Globus pallidus (tissue), 1 donor: ENCODE measurements at regions not wholly inside any gene's neighbourhood (a gene's known extent, or its start where the extent isn't known, plus 50 kb on each side); places are given as distances from the start of the nearest gene placed in this dataset.
"Not testable (repeated sequence)": the region's sequence is repeated elsewhere in the genome, so short reads cannot be mapped to it uniquely, and the experiment has no call there.

Experiments used
- DNase-seq: peaks from one replicate; pipeline ENCODE4 v3.0.0-alpha.2; 2015; ENCODE audit warnings: low spot score

GRCh38 chr11:86145439-86146156 is 76.7 kb upstream of the PICALM start:
- DNase-seq, result no peak

GRCh38 chr11:86144846-86145245 is 76.0 kb upstream of the PICALM start:
- DNase-seq, result no peak

- not testable (repeated sequence) for DNase-seq
These were observed 75.2 kb upstream of the PICALM start for GRCh38 chr11:86144087-86144486.

GRCh38 chr11:86143087-86144030 is 74.5 kb upstream of the PICALM start:
- DNase-seq, result no peak

GRCh38 chr11:86142170-86142569 is 73.3 kb upstream of the PICALM start:
- no peak for DNase-seq

- no peak for DNase-seq
These were observed 72.8 kb upstream of the PICALM start for GRCh38 chr11:86141727-86142126.

GRCh38 chr11:86140334-86140990 is 71.6 kb upstream of the PICALM start:
- no peak for DNase-seq

- no peak for DNase-seq
These were observed 70.1 kb upstream of the PICALM start for GRCh38 chr11:86138958-86139357.

- no peak for DNase-seq
These were observed 67.7 kb upstream of the PICALM start for GRCh38 chr11:86136538-86136937.

- no peak for DNase-seq
These were observed 66.4 kb upstream of the PICALM start for GRCh38 chr11:86135319-86135714.

GRCh38 chr11:86134580-86135318 is 65.9 kb upstream of the PICALM start:
- DNase-seq, result peak; percentile 78

- no peak for DNase-seq
These were observed 63.9 kb upstream of the PICALM start for GRCh38 chr11:86132667-86133249.

GRCh38 chr11:86129740-86130540 is 61.1 kb upstream of the PICALM start:
- no peak for DNase-seq

GRCh38 chr11:86128914-86129313 is 60.0 kb upstream of the PICALM start:
- DNase-seq, result no peak

- DNase-seq, result no peak
These were observed 58.0 kb upstream of the PICALM start for GRCh38 chr11:86126862-86127261.

GRCh38 chr11:86124251-86125233 is 55.7 kb upstream of the PICALM start:
- no peak for DNase-seq

GRCh38 chr11:86122773-86123172 is 53.9 kb upstream of the PICALM start:
- no peak for DNase-seq

- DNase-seq, result no peak
These were observed 51.9 kb upstream of the PICALM start for GRCh38 chr11:86120807-86121206.

GRCh38 chr11:86119906-86120305 is 51.0 kb upstream of the PICALM start:
- DNase-seq, result no peak
